IMR-90 (cell line): ENCODE measurements at regions not wholly inside any gene's neighbourhood (a gene's known extent, or its start where the extent isn't known, plus 50 kb on each side); places are given as distances from the start of the nearest gene placed in this dataset.

ENCODE experiments used
- ATAC-seq: fragments of 200-7000 bp; cut with Tn5 transposase; 2 replicates; pipeline ENCODE4 v1.9.1; 2020; ENCODE audit warnings: low read depth, mild to moderate bottlenecking, moderate library complexity
- BruUV-seq: library from RNA; stranded (reverse); fragments of 400-500 nt; replicated peaks from 2 replicates; lab custom pipeline; 2021; lab: Mats Ljungman, UMichigan
- CTCF ChIA-PET: fragments of 300-600 bp; formaldehyde crosslinking; extraction: SDS; loops from one replicate; lab custom pipeline; 2021; ENCODE audit warnings: antibody characterized with exemption; lab: Yijun Ruan, JAX
- POLR2A ChIA-PET: fragments of 300-600 bp; sonication (Branson Sonifier 250); formaldehyde crosslinking; loops from one replicate; lab custom pipeline; 2022; ENCODE audit warnings: antibody characterized with exemption; ENCODE audit not compliant: unreplicated experiment; lab: Charles Lee
- DNase-seq: peaks from one replicate; pipeline ENCODE4 v3.0.0; 2013
- H2AFZ ChIP-seq: replicated peaks from 2 replicates; pipeline ENCODE3; 2013; ENCODE audit warnings: low read length, mild to moderate bottlenecking; ENCODE audit not compliant: poor library complexity
- H2AK5ac ChIP-seq: 2 replicates; pipeline ENCODE4 v1.6.1; 2013; ENCODE audit warnings: low read depth, low read length, inconsistent platforms
- H2AK9ac ChIP-seq: replicated peaks from 2 replicates; pipeline ENCODE3; 2013; ENCODE audit warnings: mild to moderate bottlenecking, low read depth, low read length, moderate library complexity; ENCODE audit not compliant: poor library complexity
- H2BK120ac ChIP-seq: 2 replicates; pipeline ENCODE4 v1.6.1; 2013; ENCODE audit warnings: low read depth, low read length, inconsistent platforms
- H2BK15ac ChIP-seq: 3 replicates; pipeline ENCODE4 v1.6.1; 2013; ENCODE audit warnings: low read depth, low read length, inconsistent platforms
- H2BK20ac ChIP-seq: 2 replicates; pipeline ENCODE4 v1.6.1; 2013; ENCODE audit warnings: low read depth, mild to moderate bottlenecking, inconsistent platforms, low read length, moderate library complexity
- H2BK5ac ChIP-seq: 2 replicates; pipeline ENCODE4 v1.6.1; 2013; ENCODE audit warnings: mild to moderate bottlenecking, low read depth, low read length, inconsistent platforms; ENCODE audit not compliant: poor library complexity, severe bottlenecking
- H3K14ac ChIP-seq: replicated peaks from 2 replicates; pipeline ENCODE4 v1.6.1; 2013; ENCODE audit warnings: low read depth, low read length, inconsistent platforms
- H3K18ac ChIP-seq: 2 replicates; pipeline ENCODE4 v1.6.1; 2013; ENCODE audit warnings: low read depth, low read length, control low read depth
- H3K23ac ChIP-seq: 2 replicates; pipeline ENCODE4 v1.6.1; 2013; ENCODE audit warnings: low read depth, low read length, inconsistent platforms
- H3K27ac ChIP-seq: 2 replicates; pipeline ENCODE4 v1.5.1; 2013; ENCODE audit warnings: mild to moderate bottlenecking, control low read depth, low read length; ENCODE audit not compliant: insufficient read depth
- H3K27me3 ChIP-seq: 2 replicates; pipeline ENCODE4 v1.6.1; 2013; ENCODE audit warnings: low read length; ENCODE audit not compliant: control insufficient read depth, insufficient read depth
- H3K36me3 ChIP-seq: 2 replicates; pipeline ENCODE4 v1.6.1; 2013; ENCODE audit warnings: low read length, mixed read lengths; ENCODE audit not compliant: control insufficient read depth, insufficient read depth
- H3K4ac ChIP-seq: 2 replicates; pipeline ENCODE4 v1.6.1; 2013; ENCODE audit warnings: low read depth, low read length, inconsistent platforms
- H3K4me1 ChIP-seq: 2 replicates; pipeline ENCODE4 v1.6.1; 2013; ENCODE audit warnings: low read length, mixed read lengths; ENCODE audit not compliant: control insufficient read depth, insufficient read depth
- H3K4me2 ChIP-seq: 2 replicates; pipeline ENCODE4 v1.6.1; 2013; ENCODE audit warnings: low read depth, mild to moderate bottlenecking, control low read depth, low read length, moderate library complexity
- H3K4me3 ChIP-seq: 2 replicates; pipeline ENCODE4 v1.5.1; 2013; ENCODE audit warnings: low read depth, mild to moderate bottlenecking, control low read depth, low read length, moderate library complexity; ENCODE audit not compliant: insufficient read depth
- H3K56ac ChIP-seq: 2 replicates; pipeline ENCODE4 v1.6.1; 2013; ENCODE audit warnings: low read length, inconsistent platforms; ENCODE audit not compliant: insufficient read depth; ENCODE audit errors: extremely low read depth
- H3K79me1 ChIP-seq, 2 experiments: 2 replicates each; pipeline ENCODE4 v1.6.1; 2013; ENCODE audit warnings: low read length in 2 of 2, inconsistent platforms in 1 of 2, low read depth in 1 of 2
- H3K9ac ChIP-seq: 2 replicates; pipeline ENCODE4 v1.6.1; 2013; ENCODE audit warnings: low read depth, low read length, control low read depth
- H3K9me1 ChIP-seq: 2 replicates; pipeline ENCODE4 v1.6.1; 2013; ENCODE audit warnings: low read length, inconsistent platforms; ENCODE audit not compliant: insufficient read depth
- H3K9me3 ChIP-seq: 2 replicates; pipeline ENCODE4 v1.6.1; 2013; ENCODE audit warnings: low read length; ENCODE audit not compliant: control insufficient read depth, insufficient read depth
- H4K20me1 ChIP-seq: 2 replicates; pipeline ENCODE4 v1.6.1; 2013; ENCODE audit warnings: low read length, inconsistent platforms; ENCODE audit not compliant: insufficient read depth
- H4K5ac ChIP-seq: 2 replicates; pipeline ENCODE4 v1.6.1; 2013; ENCODE audit warnings: mild to moderate bottlenecking, low read depth, low read length, control low read depth
- H4K8ac ChIP-seq, 2 experiments: 2 replicates each; pipeline ENCODE4 v1.6.1; 2013; ENCODE audit warnings: low read depth in 2 of 2, low read length in 2 of 2, control low read depth in 1 of 2, inconsistent platforms in 1 of 2
- H4K91ac ChIP-seq: 2 replicates; pipeline ENCODE4 v1.6.1; 2013; ENCODE audit warnings: low read depth, low read length, inconsistent platforms; ENCODE audit not compliant: insufficient read depth
- CEBPB ChIP-seq: IDR thresholded peaks from 2 replicates; pipeline ENCODE4 v1.6.1; 2012; ENCODE audit warnings: low read depth, low read length, improper control_type of control experiment
- ELK1 ChIP-seq: fragments of 150-350 bp; IDR thresholded peaks from 2 replicates; pipeline ENCODE4 v1.6.1; 2016; ENCODE audit warnings: low read depth, mild to moderate bottlenecking, low read length, moderate library complexity, borderline replicate concordance
- MAFK ChIP-seq: IDR thresholded peaks from 2 replicates; pipeline ENCODE4 v1.6.1; 2012; ENCODE audit warnings: low read depth, low read length, improper control_type of control experiment
- MXI1 ChIP-seq: IDR thresholded peaks from 2 replicates; pipeline ENCODE4 v1.6.1; 2012; ENCODE audit warnings: low read depth, mild to moderate bottlenecking, low read length, moderate library complexity, borderline replicate concordance
- RCOR1 ChIP-seq: IDR thresholded peaks from 2 replicates; pipeline ENCODE4 v1.6.1; 2012; ENCODE audit warnings: mild to moderate bottlenecking, low read length, improper control_type of control experiment; ENCODE audit not compliant: insufficient replicate concordance
- RFX5 ChIP-seq: IDR thresholded peaks from 2 replicates; pipeline ENCODE4 v1.8.0; 2012; ENCODE audit warnings: low read depth, mild to moderate bottlenecking, low read length, moderate library complexity
- SMC3 ChIP-seq: fragments of 150-350 bp; IDR thresholded peaks from 2 replicates; pipeline ENCODE4 v1.6.1; 2016; ENCODE audit warnings: low read depth, mild to moderate bottlenecking, antibody characterized with exemption, low read length, moderate library complexity
- WGBS, 2 experiments: methylation state at CpG; one replicate each; pipeline versions ENCODE4 v1.1.5 to v1.1.7; 2013; ENCODE audit warnings: missing lambda C conversion rate in 2 of 2; ENCODE audit not compliant: insufficient read length in 1 of 2; ENCODE audit errors: extremely low coverage in 2 of 2; 5-methylcytosine and 5-hydroxymethylcytosine counted together
- dilution Hi-C: fragments of 300-500 bp; cut with HindIII; formaldehyde crosslinking; loops from one replicate; pipeline ENCODE4 v1.14.3; 2018; ENCODE audit warnings: low sequenced_read_pairs; ENCODE audit not compliant: unreplicated experiment
- in situ Hi-C: fragments of 300-500 bp; cut with MboI; formaldehyde crosslinking; loops from 3 replicates; pipeline ENCODE4 v1.14.3; 2019; ENCODE audit warnings: low sequenced_read_pairs, inconsistent platforms, mixed read lengths
- intact Hi-C: fragments of 100-400 bp; cut with micrococcal nuclease; formaldehyde crosslinking; loops from 2 replicates; pipeline ENCODE4 v1.10.0; 2022

GRCh38 chr13:37379841-37380240, 218.7 kb downstream of the POSTN start:
- H3K27ac ChIP-seq: no peak overlapping the region
- TF ChIP-seq MXI1 (no peak), MAFK (no peak), CEBPB (no peak), SMC3 (no peak), ELK1 (no peak), RCOR1 (no peak), RFX5 (no peak)
- H3K9me3 ChIP-seq: no peaks in the 10 kb centered on the region; the same call in 1 of the 2 replicates
- ATAC-seq: no peak
- no peak overlapping the region for H3K4ac ChIP-seq
- no peak overlapping the region for H3K18ac ChIP-seq
- no peak overlapping the region for H4K91ac ChIP-seq
- H4K5ac ChIP-seq: no peak overlapping the region
- H3K4me3 ChIP-seq: no peak overlapping the region
- no peak overlapping the region for H3K14ac ChIP-seq
- ChIA-PET POLR2A (no interaction called here), CTCF (no interaction called here)
- intact Hi-C loops (no loop called here), dilution Hi-C loops (no loop called here), in situ Hi-C loops (no loop called here)
- peaks cover 3% of the 10 kb centered on the region; the same call in 1 of the 2 replicates for H3K4me1 ChIP-seq
- BruUV-seq: no TSS peak
- H4K20me1 ChIP-seq: no peaks in the 10 kb centered on the region
- H2AFZ ChIP-seq: no peak overlapping the region
- no peak overlapping the region for H2AK9ac ChIP-seq
- H3K56ac ChIP-seq: no peak overlapping the region
- no peaks in the 10 kb centered on the region for H3K79me1 ChIP-seq
- no peak overlapping the region for H2BK120ac ChIP-seq
- no peak overlapping the region for H2BK5ac ChIP-seq
- no peak overlapping the region for H4K8ac ChIP-seq
- no peak overlapping the region for H2AK5ac ChIP-seq
- peak; percentile 15 for DNase-seq
- H2BK20ac ChIP-seq: no peak overlapping the region
- no peak overlapping the region for H2BK15ac ChIP-seq
- H3K9ac ChIP-seq: no peak overlapping the region
- H3K4me2 ChIP-seq: no peak overlapping the region
- no peaks in the 10 kb centered on the region for H3K27me3 ChIP-seq
- H3K9me1 ChIP-seq: peaks cover 4% of the 10 kb centered on the region; the same call in 1 of the 2 replicates
- 100% methylated on average over 1 of the region's 4 CpGs; no CpG with 5 or more reads in 1 of the 2 experiments for WGBS, 2 experiments
- H3K36me3 ChIP-seq: no peaks in the 10 kb centered on the region
- H3K23ac ChIP-seq: no peak overlapping the region
